Natural killer cell (primary cell): ENCODE measurements at regions not wholly inside any gene's neighbourhood (a gene's known extent, or its start where the extent isn't known, plus 50 kb on each side); places are given as distances from the start of the nearest gene placed in this dataset.
"Not testable (repeated sequence)": the region's sequence is repeated elsewhere in the genome, so short reads cannot be mapped to it uniquely, and the experiment has no call there.

Experiments used
- ATAC-seq, 3 donors: fragments of 150-1000 bp in 2 of 3; fragments of 200-7000 bp in 1 of 3; cut with Tn5 transposase; 1 replicate in 1 of 3; 2 replicates in 2 of 3; pipeline ENCODE4 v1.10.0; 2021; ENCODE audit warnings: mild to moderate bottlenecking in 2 of 3, moderate library complexity in 2 of 3
- DNase-seq, 2 donors: peaks; one replicate each; pipeline versions ENCODE4 v3.0.0 to v3.0.0-alpha.2; 2013 to 2021; ENCODE audit warnings: mixed read lengths in 1 of 2
- H3K27ac ChIP-seq: one replicate; pipeline ENCODE4 v1.5.1; 2013; ENCODE audit warnings: mild to moderate bottlenecking, low read length
- H3K27me3 ChIP-seq: one replicate; pipeline ENCODE4 v1.6.1; 2013; ENCODE audit warnings: low read length; ENCODE audit not compliant: control insufficient read depth, insufficient read depth
- H3K36me3 ChIP-seq: one replicate; pipeline ENCODE4 v1.6.1; 2013; ENCODE audit warnings: low read length; ENCODE audit not compliant: control insufficient read depth, insufficient read depth
- H3K4me1 ChIP-seq: one replicate; pipeline ENCODE4 v1.6.1; 2013; ENCODE audit warnings: low read length; ENCODE audit not compliant: control insufficient read depth, insufficient read depth
- H3K4me3 ChIP-seq: one replicate; pipeline ENCODE4 v1.5.1; 2013; ENCODE audit warnings: low read length
- H3K9me3 ChIP-seq: one replicate; pipeline ENCODE4 v1.6.1; 2013; ENCODE audit warnings: low read length; ENCODE audit not compliant: control insufficient read depth, insufficient read depth
- H3K27ac Mint-ChIP-seq, 2 donors: one replicate each; pipeline ENCODE4 v1.8.0; 2022; ENCODE audit warnings: mild to moderate bottlenecking in 2 of 2, mixed read lengths in 2 of 2, moderate library complexity in 1 of 2
- H3K27me3 Mint-ChIP-seq, 2 donors: one replicate each; pipeline ENCODE4 v1.8.0; 2022; ENCODE audit warnings: low read depth in 2 of 2, mixed read lengths in 2 of 2
- H3K36me3 Mint-ChIP-seq: one replicate; pipeline ENCODE4 v1.8.0; 2022; ENCODE audit warnings: mixed read lengths
- H3K4me1 Mint-ChIP-seq, 2 donors: one replicate each; pipeline ENCODE4 v1.8.0; 2022; ENCODE audit warnings: mixed read lengths in 2 of 2
- H3K4me3 Mint-ChIP-seq: one replicate; pipeline ENCODE4 v1.8.0; 2022; ENCODE audit warnings: mild to moderate bottlenecking, moderate library complexity, mixed read lengths
- H3K9me3 Mint-ChIP-seq, 2 donors: one replicate each; pipeline ENCODE4 v1.8.0; 2022; ENCODE audit warnings: mixed read lengths in 2 of 2
- CTCF ChIP-seq: fragments of 200-600 bp; IDR thresholded peaks from one replicate; pipeline ENCODE4 v1.8.0; 2022; ENCODE audit warnings: antibody characterized with exemption
- WGBS: methylation state at CpG from one replicate; pipeline ENCODE4 v1.1.7; 2013; ENCODE audit warnings: missing lambda C conversion rate; ENCODE audit not compliant: insufficient coverage; 5-methylcytosine and 5-hydroxymethylcytosine counted together
- intact Hi-C: fragments of 100-400 bp; cut with micrococcal nuclease; formaldehyde crosslinking; loops from one replicate; pipeline ENCODE4 v1.14.2; 2022

GRCh38 chr21:18832950-18833349 is 429.4 kb upstream of the TMPRSS15 start:
- no peak overlapping the region for H3K4me3 ChIP-seq
- no peaks in the 10 kb centered on the region for H3K9me3 ChIP-seq
- Mint-ChIP-seq H3K4me3 (no peak overlapping the region), H3K27me3 (no peaks in the 10 kb centered on the region), H3K9me3 (peaks cover 11 to 27% of the 10 kb centered on the region in 2 donors), H3K4me1 (no peaks in the 10 kb centered on the region), H3K36me3 (peaks cover 3% of the 10 kb centered on the region), H3K27ac (no peak overlapping the region)
- no peaks in the 10 kb centered on the region for H3K27me3 ChIP-seq
- H3K36me3 ChIP-seq, result no peaks in the 10 kb centered on the region
- H3K27ac ChIP-seq, result no peak overlapping the region
- H3K4me1 ChIP-seq, result no peaks in the 10 kb centered on the region
- intact Hi-C loops, result no loop called here
- WGBS, result 85% methylated on average over 1 of the region's 2 CpGs
- no peak for TF ChIP-seq CTCF
- DNase-seq, result no peak
- ATAC-seq, result no peak

- H3K4me3 Mint-ChIP-seq, DNase-seq, H3K36me3 Mint-ChIP-seq: not testable (repeated sequence)
These were observed 430.5 kb upstream of the TMPRSS15 start for GRCh38 chr21:18834121-18834520.

GRCh38 chr21:18840239-18840638 is 436.7 kb upstream of the TMPRSS15 start:
- no peak for DNase-seq
- Mint-ChIP-seq H3K4me3 (no peak overlapping the region), H3K4me1 (no peaks in the 10 kb centered on the region), H3K27me3 (no peaks in the 10 kb centered on the region), H3K9me3 (peaks cover 20 to 22% of the 10 kb centered on the region in 2 donors), H3K27ac (no peak overlapping the region), H3K36me3 (peaks cover 20% of the 10 kb centered on the region)
- Histone ChIP-seq H3K9me3 (no peaks in the 10 kb centered on the region), H3K36me3 (no peaks in the 10 kb centered on the region), H3K27ac (no peak overlapping the region), H3K4me3 (no peak overlapping the region), H3K27me3 (no peaks in the 10 kb centered on the region), H3K4me1 (no peaks in the 10 kb centered on the region)
- no peak for TF ChIP-seq CTCF
- WGBS, result 89% methylated on average over 1 of the region's 1 CpG
- ATAC-seq, result no peak
- intact Hi-C loops, result no loop called here

More at GRCh38 chr21:18834121-18834520, 430.5 kb upstream of the TMPRSS15 start:
- ATAC-seq, H3K27ac Mint-ChIP-seq, H3K27me3 ChIP-seq, H3K4me1 ChIP-seq, intact Hi-C loops, H3K4me3 ChIP-seq, H3K27me3 Mint-ChIP-seq, H3K9me3 ChIP-seq, H3K27ac ChIP-seq, H3K36me3 ChIP-seq, H3K4me1 Mint-ChIP-seq: not testable (repeated sequence)
- peaks cover 15 to 35% of the 10 kb centered on the region in 2 donors for H3K9me3 Mint-ChIP-seq
- WGBS, result no CpG with 5 or more reads among the region's 2 CpGs

GRCh38 chr21:18857606-18858005 is 454.0 kb upstream of the TMPRSS15 start:
- H3K4me3 ChIP-seq, ATAC-seq, H3K9me3 ChIP-seq, H3K27me3 ChIP-seq, H3K27me3 Mint-ChIP-seq, H3K36me3 Mint-ChIP-seq, H3K4me1 Mint-ChIP-seq, DNase-seq, H3K36me3 ChIP-seq, H3K27ac ChIP-seq, H3K4me3 Mint-ChIP-seq, intact Hi-C loops, H3K4me1 ChIP-seq, H3K27ac Mint-ChIP-seq: not testable (repeated sequence)
- 95% methylated on average over 16 of the region's 16 CpGs for WGBS
- H3K9me3 Mint-ChIP-seq, result peaks cover 20 to 22% of the 10 kb centered on the region in 2 donors

- WGBS, result no CpG with 5 or more reads among the region's 1 CpG
- H3K27ac Mint-ChIP-seq, result no peak overlapping the region
- H3K36me3 ChIP-seq, result no peaks in the 10 kb centered on the region
- no peaks in the 10 kb centered on the region for H3K27me3 ChIP-seq
- DNase-seq, result no peak
- H3K4me3 Mint-ChIP-seq, result no peak overlapping the region
- peaks cover 5% of the 10 kb centered on the region for H3K9me3 ChIP-seq
- intact Hi-C loops, result no loop called here
- H3K27me3 Mint-ChIP-seq, result no peaks in the 10 kb centered on the region
- no peak overlapping the region for H3K27ac ChIP-seq
- peaks cover 6% of the 10 kb centered on the region for H3K36me3 Mint-ChIP-seq
- H3K4me1 ChIP-seq, result no peaks in the 10 kb centered on the region
- no peak for ATAC-seq
- H3K9me3 Mint-ChIP-seq, result peaks cover 4 to 14% of the 10 kb centered on the region in 2 donors
- TF ChIP-seq CTCF, result no peak
- H3K4me3 ChIP-seq, result no peak overlapping the region
- H3K4me1 Mint-ChIP-seq, result no peaks in the 10 kb centered on the region
These were observed 465.5 kb upstream of the TMPRSS15 start for GRCh38 chr21:18869104-18869503.
